Retinal pigment epithelial cell (primary cell): ENCODE measurements at regions not wholly inside any gene's neighbourhood (a gene's known extent, or its start where the extent isn't known, plus 50 kb on each side); places are given as distances from the start of the nearest gene placed in this dataset.

Experiments
- DNase-seq: peaks from one replicate; pipeline ENCODE4 v3.0.0-alpha.2; 2010; ENCODE audit warnings: low read depth
- H3K4me3 ChIP-seq: 2 replicates; pipeline ENCODE4 v1.5.1; 2011; ENCODE audit warnings: mild to moderate bottlenecking, low read length, control low read depth, moderate library complexity
- TF ChIP-seq, protein P1 (sequence below): conservative IDR thresholded peaks from 2 replicates; pipeline ENCODE4 v1.5.1; 2011; ENCODE audit warnings: low read depth, low read length, control low read depth, inconsistent platforms

DNA sequence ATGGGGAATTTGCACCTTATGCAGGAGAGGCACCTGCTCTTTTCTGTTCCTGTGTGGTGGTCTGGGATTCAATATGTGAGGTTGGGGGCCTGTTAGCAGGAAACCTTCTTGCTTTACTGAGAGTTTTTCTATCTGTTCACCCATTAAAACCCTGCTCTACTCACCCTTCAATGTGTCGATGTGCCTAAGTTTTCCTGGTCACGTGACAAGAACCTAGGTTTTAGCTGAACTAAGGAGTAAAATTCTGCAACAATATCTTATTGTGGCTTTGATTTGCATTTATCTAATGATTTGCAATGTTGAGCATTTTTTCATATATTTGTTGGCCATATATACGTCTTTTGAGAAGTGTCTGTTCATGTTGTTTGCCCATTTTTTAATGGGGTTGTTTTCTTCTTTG is 979.9 kb downstream of the HACE1 start:
- no peak overlapping the region for H3K4me3 ChIP-seq
- no peak for DNase-seq
- TF ChIP-seq, protein P1, sequence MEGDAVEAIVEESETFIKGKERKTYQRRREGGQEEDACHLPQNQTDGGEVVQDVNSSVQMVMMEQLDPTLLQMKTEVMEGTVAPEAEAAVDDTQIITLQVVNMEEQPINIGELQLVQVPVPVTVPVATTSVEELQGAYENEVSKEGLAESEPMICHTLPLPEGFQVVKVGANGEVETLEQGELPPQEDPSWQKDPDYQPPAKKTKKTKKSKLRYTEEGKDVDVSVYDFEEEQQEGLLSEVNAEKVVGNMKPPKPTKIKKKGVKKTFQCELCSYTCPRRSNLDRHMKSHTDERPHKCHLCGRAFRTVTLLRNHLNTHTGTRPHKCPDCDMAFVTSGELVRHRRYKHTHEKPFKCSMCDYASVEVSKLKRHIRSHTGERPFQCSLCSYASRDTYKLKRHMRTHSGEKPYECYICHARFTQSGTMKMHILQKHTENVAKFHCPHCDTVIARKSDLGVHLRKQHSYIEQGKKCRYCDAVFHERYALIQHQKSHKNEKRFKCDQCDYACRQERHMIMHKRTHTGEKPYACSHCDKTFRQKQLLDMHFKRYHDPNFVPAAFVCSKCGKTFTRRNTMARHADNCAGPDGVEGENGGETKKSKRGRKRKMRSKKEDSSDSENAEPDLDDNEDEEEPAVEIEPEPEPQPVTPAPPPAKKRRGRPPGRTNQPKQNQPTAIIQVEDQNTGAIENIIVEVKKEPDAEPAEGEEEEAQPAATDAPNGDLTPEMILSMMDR: no peak

DNA sequence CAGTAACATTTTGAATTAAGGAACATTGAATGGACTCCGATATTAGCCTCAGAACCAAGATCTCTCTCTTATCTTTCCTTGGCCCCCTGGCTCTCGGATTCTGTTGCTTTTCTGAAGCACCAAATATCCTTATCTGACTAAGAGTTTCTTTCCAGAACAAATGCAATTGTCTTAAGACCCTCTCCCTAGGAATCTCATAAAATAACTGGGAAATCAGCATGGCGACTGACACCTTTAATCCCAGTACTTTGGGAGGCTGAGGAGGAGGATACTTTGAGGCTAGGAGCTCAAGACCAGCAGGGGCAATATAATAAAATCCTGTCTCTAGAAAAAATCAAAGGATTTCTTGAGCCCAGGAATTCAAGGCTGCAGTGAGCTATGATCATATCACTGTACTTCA is 984.5 kb downstream of the HACE1 start:
- H3K4me3 ChIP-seq: no peak overlapping the region
- TF ChIP-seq, protein P1: no peak
- DNase-seq: no peak

DNA sequence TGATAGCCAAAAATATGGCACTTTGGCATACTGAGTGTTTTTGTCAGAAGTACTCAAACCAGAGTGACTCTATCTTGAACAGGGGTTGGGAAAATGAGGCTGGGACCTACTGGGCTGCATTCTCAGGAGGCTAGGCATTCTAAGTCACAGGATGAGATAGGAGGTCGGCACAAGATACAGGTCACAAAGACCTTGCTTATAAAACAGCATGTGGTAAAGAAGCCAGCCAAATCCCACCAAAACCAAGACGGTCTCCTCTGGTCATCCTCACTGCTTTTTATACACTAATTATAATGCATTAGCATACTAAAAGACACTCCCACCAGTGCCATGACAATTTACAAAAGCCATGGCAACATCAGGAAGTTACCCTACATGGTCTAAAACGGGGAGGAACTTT is 985.1 kb downstream of the HACE1 start:
- TF ChIP-seq, protein P1: no peak
- no peak overlapping the region for H3K4me3 ChIP-seq
- no peak for DNase-seq

DNA sequence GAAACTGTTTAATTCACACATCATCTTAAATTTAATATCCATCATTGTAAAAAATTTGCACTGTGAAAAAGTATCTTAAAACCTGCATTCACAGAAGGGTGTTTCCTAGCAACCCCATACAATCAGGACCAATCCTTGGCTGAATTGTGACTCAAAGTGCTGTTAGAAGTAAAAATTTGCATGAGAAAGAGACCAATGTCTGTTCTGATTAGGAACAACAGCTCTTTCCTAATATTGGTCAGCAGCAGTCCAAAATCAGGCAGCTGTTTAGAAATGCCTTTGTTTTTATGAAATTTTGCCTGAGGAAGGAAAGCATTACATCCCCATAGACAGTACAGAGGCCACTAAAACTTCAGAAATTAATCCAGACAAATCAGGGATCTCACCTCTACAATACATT is 987.0 kb downstream of the HACE1 start:
- TF ChIP-seq, protein P1: no peak
- DNase-seq: no peak
- no peak overlapping the region for H3K4me3 ChIP-seq

DNA sequence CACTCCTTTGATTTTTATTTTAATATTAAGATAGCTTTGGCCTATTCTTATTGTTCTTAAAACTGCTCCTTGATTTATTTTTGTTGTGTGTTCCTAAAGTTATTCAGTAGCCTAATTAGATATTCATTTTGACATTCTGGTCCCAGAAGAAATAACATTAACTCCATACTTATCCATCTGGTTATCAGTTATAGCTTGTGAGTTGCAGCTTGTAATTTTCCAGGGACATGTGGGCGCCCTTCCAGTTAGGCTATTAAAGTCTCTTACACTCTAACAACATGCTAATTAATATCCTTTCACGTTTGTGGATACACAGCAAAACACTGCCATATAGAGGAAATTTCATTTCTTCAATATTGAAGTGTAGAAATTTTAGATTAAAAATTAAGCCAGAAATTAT is 987.5 kb downstream of the HACE1 start:
- TF ChIP-seq, protein P1: no peak
- no peak for DNase-seq
- no peak overlapping the region for H3K4me3 ChIP-seq

DNA sequence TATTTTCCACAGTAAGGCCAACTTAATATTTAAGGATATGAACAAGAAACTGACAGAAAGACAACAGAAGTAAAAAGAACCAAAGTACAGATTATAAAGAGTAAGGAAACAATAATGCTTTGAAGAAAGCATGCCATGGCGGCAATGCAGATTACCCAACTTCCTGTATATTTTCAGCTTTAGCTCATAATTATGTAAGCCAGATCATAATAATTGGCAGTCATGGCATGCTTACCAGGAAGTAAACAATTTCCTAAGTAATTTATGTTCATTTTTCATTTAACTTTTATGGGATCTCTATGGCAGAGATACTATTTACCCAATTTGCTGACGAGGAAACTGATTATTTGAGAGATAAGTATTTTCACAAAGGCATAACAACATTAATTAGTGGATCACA is 988.7 kb downstream of the HACE1 start:
- no peak for DNase-seq
- H3K4me3 ChIP-seq: no peak overlapping the region
- TF ChIP-seq, protein P1: no peak

DNA sequence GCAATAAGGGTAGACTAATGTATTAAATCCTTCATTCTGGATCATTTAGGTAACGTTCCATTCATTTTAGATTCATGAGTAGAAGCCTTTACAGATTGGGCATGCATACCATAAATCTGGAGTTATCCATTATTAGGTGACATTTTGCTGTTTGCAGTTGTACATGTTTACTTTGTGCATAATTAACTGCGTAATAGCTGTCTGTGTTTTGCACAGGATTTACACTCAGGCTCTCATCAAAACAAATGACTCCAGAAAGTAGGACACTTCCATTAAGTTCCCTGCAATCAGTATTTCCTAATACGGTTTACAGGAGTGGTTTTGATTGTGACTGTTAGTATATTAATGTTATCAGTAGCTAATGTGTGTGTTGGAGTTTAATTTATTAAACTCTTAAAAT is 997.4 kb downstream of the HACE1 start:
- TF ChIP-seq, protein P1: no peak

More for the DNA sequence above, 997.4 kb downstream of the HACE1 start:
- no peak overlapping the region for H3K4me3 ChIP-seq
- no peak for DNase-seq
